HCT116 (cell line): ENCODE measurements at regions not wholly inside any gene's neighbourhood (a gene's known extent, or its start where the extent isn't known, plus 50 kb on each side); places are given as distances from the start of the nearest gene placed in this dataset.

Experiments
- ATAC-seq: fragments of 200-7000 bp; cut with Tn5 transposase; 2 replicates; pipeline ENCODE4 v1.9.1; 2020; ENCODE audit warnings: mild to moderate bottlenecking, moderate library complexity
- BruUV-seq: library from RNA; stranded (reverse); fragments of 400-500 nt; replicated peaks from 2 replicates; lab custom pipeline; 2021; lab: Mats Ljungman, UMichigan
- CTCF ChIA-PET: fragments of 300-600 bp; sonication (Branson Sonifier 250); formaldehyde crosslinking; loops from one replicate; lab custom pipeline; 2021; ENCODE audit warnings: antibody characterized with exemption; lab: Charles Lee
- POLR2A ChIA-PET: fragments of 300-600, 350-600 bp; sonication (Branson Sonifier 250); formaldehyde crosslinking; loops from one replicate; lab custom pipeline; 2021; ENCODE audit warnings: antibody characterized with exemption; lab: Charles Lee
- RAD21 ChIA-PET, 2 experiments: fragments of 300-600 bp; sonication (Branson Sonifier 250); formaldehyde crosslinking; loops; one replicate each; lab custom pipeline; 2023; ENCODE audit warnings: low total read pairs in 2 of 2; ENCODE audit not compliant: uncharacterized antibody in 2 of 2, unreplicated experiment in 2 of 2, low non-redundant PET in 1 of 2; lab: Charles Lee
- DNase-seq: peaks from one replicate; pipeline ENCODE4 v3.0.0-alpha.2; 2010; ENCODE audit warnings: low read depth, low spot score
- H2AFZ ChIP-seq: fragments of 200-600 bp; shearing (Covaris generic), sonication (generic); 2 replicates; pipeline ENCODE4 v1.6.1; 2017; ENCODE audit warnings: low read depth, mixed run types, mixed read lengths, antibody characterized with exemption, low read length; ENCODE audit not compliant: poor library complexity, severe bottlenecking
- H3K27ac ChIP-seq: 2 replicates; pipeline ENCODE4 v1.5.1; 2012; ENCODE audit warnings: low read depth, low read length
- H3K27me3 ChIP-seq: fragments of 200-600 bp; sonication (generic); 2 replicates; pipeline ENCODE4 v1.6.1; 2016; ENCODE audit warnings: mixed run types, low read length, mixed read lengths; ENCODE audit not compliant: insufficient read depth
- H3K36me3 ChIP-seq, 2 experiments: fragments of 200-500 bp in 1 of 2; fragments of 200-600 bp in 1 of 2; sonication (Bioruptor generic) in 1 of 2; sonication (generic) in 1 of 2; 2 replicates each; pipeline versions ENCODE4 v1.5.1 to v1.6.1; 2014 to 2016; ENCODE audit warnings: low read length in 2 of 2, inconsistent platforms in 1 of 2, mixed read lengths in 1 of 2, mixed run types in 1 of 2; ENCODE audit not compliant: insufficient read depth in 2 of 2, control insufficient read depth in 1 of 2
- H3K4me1 ChIP-seq, 2 experiments: fragments of 200-600 bp in 1 of 2; sonication (generic) in 1 of 2; 2 replicates each; pipeline versions ENCODE4 v1.5.1 to v1.6.1; 2012 to 2017; ENCODE audit warnings: low read length in 2 of 2, inconsistent platforms in 1 of 2, mild to moderate bottlenecking in 1 of 2, mixed read lengths in 1 of 2, mixed run types in 1 of 2, moderate library complexity in 1 of 2; ENCODE audit not compliant: insufficient read depth in 2 of 2, control insufficient read depth in 1 of 2
- H3K4me2 ChIP-seq: fragments of 200-600 bp; sonication (generic); 2 replicates; pipeline ENCODE4 v1.6.1; 2017; ENCODE audit warnings: mixed run types, low read length, mixed read lengths
- H3K4me3 ChIP-seq, 2 experiments: fragments of 200-600 bp in 1 of 2; sonication (generic) in 1 of 2; replicated peaks in 1 of 2; 2 replicates each; pipeline ENCODE4 v1.5.1; 2011 to 2016; ENCODE audit warnings: low read length in 2 of 2, control low read depth in 1 of 2, low read depth in 1 of 2, mild to moderate bottlenecking in 1 of 2, mixed read lengths in 1 of 2, mixed run types in 1 of 2
- H3K79me2 ChIP-seq: fragments of 200-600 bp; sonication (generic); 2 replicates; pipeline ENCODE4 v1.6.1; 2017; ENCODE audit warnings: mild to moderate bottlenecking, mixed run types, low read length, moderate library complexity, mixed read lengths; ENCODE audit not compliant: insufficient read depth
- H3K9ac ChIP-seq: fragments of 200-600 bp; sonication (generic); 2 replicates; pipeline ENCODE4 v1.6.1; 2016; ENCODE audit warnings: low read length, mixed read lengths
- H3K9me2 ChIP-seq: fragments of 200-600 bp; sonication (generic), shearing (Covaris generic); 2 replicates; pipeline ENCODE4 v1.6.1; 2017; ENCODE audit warnings: mixed run types, mild to moderate bottlenecking, moderate library complexity; ENCODE audit not compliant: insufficient read depth
- H3K9me3 ChIP-seq, 2 experiments: fragments of 200-500 bp in 1 of 2; fragments of 200-600 bp in 1 of 2; sonication (Bioruptor generic) in 1 of 2; sonication (generic) in 1 of 2; 2 replicates each; pipeline ENCODE4 v1.6.1; 2014 to 2017; ENCODE audit warnings: low read length in 2 of 2, mixed read lengths in 2 of 2, inconsistent platforms in 1 of 2, low read depth in 1 of 2, mild to moderate bottlenecking in 1 of 2, mixed run types in 1 of 2, moderate library complexity in 1 of 2; ENCODE audit not compliant: control insufficient read depth in 1 of 2, insufficient read depth in 1 of 2
- H4K20me1 ChIP-seq: fragments of 200-600 bp; sonication (generic), shearing (Covaris generic); 2 replicates; pipeline ENCODE4 v1.6.1; 2017; ENCODE audit warnings: mixed run types, mild to moderate bottlenecking, moderate library complexity; ENCODE audit not compliant: insufficient read depth
- ATF3 ChIP-seq: IDR thresholded peaks from 2 replicates; pipeline ENCODE4 v1.6.1; 2012
- CBX3 ChIP-seq: IDR thresholded peaks from 2 replicates; pipeline ENCODE4 v1.6.1; 2012; ENCODE audit warnings: low read depth
- EZH2 ChIP-seq: fragments of 200-600 bp; sonication (generic); IDR thresholded peaks from 2 replicates; pipeline ENCODE4 v1.6.1; 2017; ENCODE audit warnings: antibody characterized with exemption, mixed run types
- JUND ChIP-seq: IDR thresholded peaks from 2 replicates; pipeline ENCODE4 v1.6.1; 2012
- SP1 ChIP-seq: IDR thresholded peaks from 2 replicates; pipeline ENCODE4 v1.6.1; 2012; ENCODE audit warnings: low read depth
- TCF7L2 ChIP-seq: IDR thresholded peaks from 2 replicates; pipeline ENCODE4 v1.7.0; 2011; ENCODE audit warnings: borderline replicate concordance, inconsistent platforms; ENCODE audit not compliant: insufficient read depth, insufficient read length; ENCODE audit errors: extremely low read depth
- ZBTB33 ChIP-seq: IDR thresholded peaks from 2 replicates; pipeline ENCODE4 v1.6.1; 2011; ENCODE audit warnings: mild to moderate bottlenecking, low read length, moderate library complexity; ENCODE audit not compliant: insufficient replicate concordance; ENCODE audit errors: extremely low read depth
- ZNF274 ChIP-seq: fragments of 200-500 bp; sonication (Bioruptor generic); IDR thresholded peaks from 2 replicates; pipeline ENCODE4 v1.6.1; 2014; ENCODE audit warnings: mild to moderate bottlenecking, low read depth, low read length, inconsistent platforms
- intact Hi-C: fragments of 100-400 bp; cut with micrococcal nuclease; formaldehyde crosslinking; loops from 2 replicates; pipeline ENCODE4 v1.10.0; 2022

- no peak overlapping the region for H3K4me3 ChIP-seq
These were observed 570.7 kb upstream of the SLITRK5 start for GRCh38 chr13:87100431-87100830.

GRCh38 chr13:87107651-87108050, 563.5 kb upstream of the SLITRK5 start:
- Histone ChIP-seq H3K9me2 (no peaks in the 10 kb centered on the region), H3K9ac (no peak overlapping the region), H2AFZ (no peak overlapping the region), H3K9me3 (no peaks in the 10 kb centered on the region), H4K20me1 (no peaks in the 10 kb centered on the region; the same call in 1 of the 2 replicates), H3K4me1 (no peaks in the 10 kb centered on the region), H3K36me3 (no peaks in the 10 kb centered on the region), H3K4me3 (no peak overlapping the region), H3K27ac (no peak overlapping the region), H3K27me3 (no peaks in the 10 kb centered on the region), H3K79me2 (no peaks in the 10 kb centered on the region), H3K4me2 (no peak overlapping the region)
- intact Hi-C loops, result no loop called here
- no peak for DNase-seq
- CTCF ChIA-PET, result no interaction called here
- RAD21 ChIA-PET, result no interaction called here
- no peak for ATAC-seq
- POLR2A ChIA-PET, result no interaction called here
- BruUV-seq, result no TSS peak
- no peak for TF ChIP-seq CBX3
- no peak for TF ChIP-seq ZNF274
- no peak for TF ChIP-seq ATF3
- TF ChIP-seq ZBTB33, result no peak

More at GRCh38 chr13:87100431-87100830, 570.7 kb upstream of the SLITRK5 start:
- ATAC-seq (no peak), DNase-seq (no peak)
- H3K4me2 ChIP-seq, result no peak overlapping the region
- H4K20me1 ChIP-seq, result no peaks in the 10 kb centered on the region
- H3K79me2 ChIP-seq, result no peaks in the 10 kb centered on the region
- RAD21 ChIA-PET, result no interaction called here
- no peak overlapping the region for H2AFZ ChIP-seq
- no peaks in the 10 kb centered on the region for H3K9me2 ChIP-seq
- TF ChIP-seq ZBTB33 (no peak), EZH2 (no peak), JUND (no peak), TCF7L2 (no peak), SP1 (no peak), ATF3 (no peak)
- no TSS peak for BruUV-seq
- no peak overlapping the region for H3K9ac ChIP-seq
- no peaks in the 10 kb centered on the region for H3K27me3 ChIP-seq
- intact Hi-C loops, result no loop called here
- CTCF ChIA-PET, result no interaction called here
- POLR2A ChIA-PET, result no interaction called here
- no peaks in the 10 kb centered on the region for H3K36me3 ChIP-seq
- H3K4me1 ChIP-seq, result no peaks in the 10 kb centered on the region
- H3K27ac ChIP-seq, result no peak overlapping the region
- H3K9me3 ChIP-seq, result peaks cover 0 to 3% of the 10 kb centered on the region in 2 experiments; a peak in 1 of 4 replicates
